ENCODE measurements at regions not wholly inside any gene's neighbourhood (a gene's known extent, or its start where the extent isn't known, plus 50 kb on each side); places are given as distances from the start of the nearest gene placed in this dataset.

GRCh38 chr16:66256919-66257318 lies 109.6 kb upstream of the CDH5 start:
- Histone ChIP-seq H3K4me3 (no peak overlapping the region), H3K4me1 (peaks cover 3% of the 10 kb centered on the region), H3K27ac (no peak overlapping the region), H3K27me3 (no peaks in the 10 kb centered on the region), H3K36me3 (no peaks in the 10 kb centered on the region), H3K9me3 (no peaks in the 10 kb centered on the region)
- no peak for TF ChIP-seq CTCF (IDR thresholded peaks at IDR 0.05)
- TF ChIP-seq POLR2A (IDR thresholded peaks at IDR 0.05), result no peak
- no peak for TF ChIP-seq POLR2AphosphoS5 (IDR thresholded peaks at IDR 0.05; ENCODE audit: insufficient read depth in 1 of 2, low read depth in 1 of 2)
- DNase-seq (ENCODE audit: extremely low spot score in 2 of 2), result peak in 1 of 2 donors; percentile 64
- intact Hi-C loops (cut with DNase I), result no loop called here

- intact Hi-C loops (cut with DNase I), result no loop called here
- TF ChIP-seq POLR2A (IDR thresholded peaks at IDR 0.05) (no peak), POLR2AphosphoS5 (IDR thresholded peaks at IDR 0.05; ENCODE audit: insufficient read depth in 1 of 2, low read depth in 1 of 2) (no peak), CTCF (IDR thresholded peaks at IDR 0.05) (no peak)
- no peak for DNase-seq (ENCODE audit: extremely low spot score in 2 of 2)
- H3K36me3 ChIP-seq, result no peaks in the 10 kb centered on the region
- H3K4me3 ChIP-seq, result no peak overlapping the region
- H3K4me1 ChIP-seq, result peaks cover 14% of the 10 kb centered on the region
- no peaks in the 10 kb centered on the region for H3K27me3 ChIP-seq
- H3K9me3 ChIP-seq, result no peaks in the 10 kb centered on the region
- H3K27ac ChIP-seq, result no peak overlapping the region
Measured at GRCh38 chr16:66255647-66256046, 110.8 kb upstream of the CDH5 start.

- intact Hi-C loops (cut with DNase I), result no loop called here
- Histone ChIP-seq H3K27ac (no peak overlapping the region), H3K36me3 (no peaks in the 10 kb centered on the region), H3K27me3 (no peaks in the 10 kb centered on the region), H3K4me1 (peaks cover 21% of the 10 kb centered on the region), H3K4me3 (no peak overlapping the region), H3K9me3 (no peaks in the 10 kb centered on the region)
- DNase-seq (ENCODE audit: extremely low spot score in 2 of 2), result no peak
- no peak for TF ChIP-seq POLR2AphosphoS5 (IDR thresholded peaks at IDR 0.05; ENCODE audit: insufficient read depth in 1 of 2, low read depth in 1 of 2)
- TF ChIP-seq CTCF (IDR thresholded peaks at IDR 0.05), result no peak
- TF ChIP-seq POLR2A (IDR thresholded peaks at IDR 0.05), result no peak
Measured at GRCh38 chr16:66254751-66255150, 111.7 kb upstream of the CDH5 start.

- Histone ChIP-seq H3K4me1 (peaks cover 21% of the 10 kb centered on the region), H3K4me3 (no peak overlapping the region), H3K9me3 (no peaks in the 10 kb centered on the region), H3K27me3 (no peaks in the 10 kb centered on the region), H3K27ac (no peak overlapping the region), H3K36me3 (no peaks in the 10 kb centered on the region)
- no peak for DNase-seq (ENCODE audit: extremely low spot score in 2 of 2)
- intact Hi-C loops (cut with DNase I), result no loop called here
- no peak for TF ChIP-seq POLR2A (IDR thresholded peaks at IDR 0.05)
- no peak for TF ChIP-seq POLR2AphosphoS5 (IDR thresholded peaks at IDR 0.05; ENCODE audit: insufficient read depth in 1 of 2, low read depth in 1 of 2)
- no peak for TF ChIP-seq CTCF (IDR thresholded peaks at IDR 0.05)
Measured at GRCh38 chr16:66254106-66254505, 112.4 kb upstream of the CDH5 start.

GRCh38 chr16:66251476-66252160 lies 114.9 kb upstream of the CDH5 start:
- intact Hi-C loops (cut with DNase I), result no loop called here
- TF ChIP-seq POLR2AphosphoS5 (IDR thresholded peaks at IDR 0.05; ENCODE audit: insufficient read depth in 1 of 2, low read depth in 1 of 2), result no peak
- TF ChIP-seq CTCF (IDR thresholded peaks at IDR 0.05), result no peak
- H3K27ac ChIP-seq, result peak overlapping the region; percentile 16
- DNase-seq (ENCODE audit: extremely low spot score in 2 of 2), result no peak
- H3K9me3 ChIP-seq, result no peaks in the 10 kb centered on the region
- H3K4me3 ChIP-seq, result no peak overlapping the region
- no peaks in the 10 kb centered on the region for H3K36me3 ChIP-seq
- H3K4me1 ChIP-seq, result peaks cover 21% of the 10 kb centered on the region
- no peaks in the 10 kb centered on the region for H3K27me3 ChIP-seq
